GM21528 (cell line): ENCODE measurements at regions not wholly inside any gene's neighbourhood (a gene's known extent, or its start where the extent isn't known, plus 50 kb on each side); places are given as distances from the start of the nearest gene placed in this dataset.

Experiments
- ATAC-seq: cut with Tn5 transposase; IDR thresholded peaks from one replicate; pipeline ENCODE4 v1.9.1; 2021; ENCODE audit warnings: mild to moderate bottlenecking, moderate library complexity; ENCODE audit not compliant: unreplicated experiment, low FRiP score

- ATAC-seq, result no peak
These were observed 50.3 kb upstream of the FNDC1 start for GRCh38 chr6:159118924-159119323.

GRCh38 chr6:159117563-159117962, 51.6 kb upstream of the FNDC1 start:
- ATAC-seq, result no peak

GRCh38 chr6:159117046-159117445, 52.2 kb upstream of the FNDC1 start:
- ATAC-seq, result no peak

- peak; percentile 64 for ATAC-seq
These were observed 52.9 kb upstream of the FNDC1 start for GRCh38 chr6:159116343-159116742.

GRCh38 chr6:159114569-159114968, 54.6 kb upstream of the FNDC1 start:
- no peak for ATAC-seq

- ATAC-seq, result no peak
These were observed 56.0 kb upstream of the FNDC1 start for GRCh38 chr6:159113223-159113622.

GRCh38 chr6:159112714-159113113, 56.5 kb upstream of the FNDC1 start:
- no peak for ATAC-seq

- no peak for ATAC-seq
These were observed 58.5 kb upstream of the FNDC1 start for GRCh38 chr6:159110748-159111147.

GRCh38 chr6:159110013-159110412, 59.2 kb upstream of the FNDC1 start:
- ATAC-seq, result no peak

- ATAC-seq, result no peak
These were observed 59.8 kb upstream of the FNDC1 start for GRCh38 chr6:159109391-159109790.

- no peak for ATAC-seq
These were observed 60.7 kb upstream of the FNDC1 start for GRCh38 chr6:159108426-159108985.

GRCh38 chr6:159107451-159108260, 61.5 kb upstream of the FNDC1 start:
- ATAC-seq, result no peak

- peak; percentile 86 for ATAC-seq
These were observed 61.9 kb upstream of the TAGAP start for GRCh38 chr6:159106627-159107241.

GRCh38 chr6:159105716-159106115, 60.9 kb upstream of the TAGAP start:
- ATAC-seq, result no peak

GRCh38 chr6:159104931-159105330, 60.1 kb upstream of the TAGAP start:
- ATAC-seq, result no peak

GRCh38 chr6:159104163-159104925, 59.6 kb upstream of the TAGAP start:
- peak; percentile 43 for ATAC-seq

GRCh38 chr6:159103396-159104162, 58.8 kb upstream of the TAGAP start:
- ATAC-seq, result no peak

- no peak for ATAC-seq
These were observed 57.8 kb upstream of the TAGAP start for GRCh38 chr6:159102373-159103160.

GRCh38 chr6:159101656-159102055, 56.9 kb upstream of the TAGAP start:
- ATAC-seq, result no peak
